GM10266 (cell line): ENCODE measurements at regions not wholly inside any gene's neighbourhood (a gene's known extent, or its start where the extent isn't known, plus 50 kb on each side); places are given as distances from the start of the nearest gene placed in this dataset.

Experiments
- DNase-seq: peaks from one replicate; pipeline ENCODE4 v3.0.0; 2012; ENCODE audit errors: extremely low spot score
- CTCF ChIP-seq: IDR thresholded peaks from 2 replicates; pipeline ENCODE4 v1.5.1; 2012; ENCODE audit warnings: mild to moderate bottlenecking, low read depth; ENCODE audit not compliant: control insufficient read depth, insufficient read depth; ENCODE audit errors: missing control alignments

- no peak for DNase-seq
- TF ChIP-seq CTCF, result no peak
These were observed 756.5 kb upstream of the TBX3 start for GRCh38 chr12:115440438-115440837.

GRCh38 chr12:115439008-115439601 is 755.1 kb upstream of the TBX3 start:
- DNase-seq, result no peak
- no peak for TF ChIP-seq CTCF

- no peak for DNase-seq
- no peak for TF ChIP-seq CTCF
These were observed 754.3 kb upstream of the TBX3 start for GRCh38 chr12:115438314-115438713.

GRCh38 chr12:115437061-115437567 is 753.1 kb upstream of the TBX3 start:
- TF ChIP-seq CTCF, result no peak
- DNase-seq, result no peak

- no peak for TF ChIP-seq CTCF
- no peak for DNase-seq
These were observed 749.1 kb upstream of the TBX3 start for GRCh38 chr12:115433014-115433634.

GRCh38 chr12:115430636-115431035 is 746.7 kb upstream of the TBX3 start:
- no peak for TF ChIP-seq CTCF

GRCh38 chr12:115426732-115427131 is 742.8 kb upstream of the TBX3 start:
- no peak for DNase-seq
- no peak for TF ChIP-seq CTCF

More at GRCh38 chr12:115430636-115431035, 746.7 kb upstream of the TBX3 start:
- no peak for DNase-seq
